Erythroblast (primary cell): ENCODE measurements at regions not wholly inside any gene's neighbourhood (a gene's known extent, or its start where the extent isn't known, plus 50 kb on each side); places are given as distances from the start of the nearest gene placed in this dataset.

Source experiments
- GATA1 ChIP-seq: IDR thresholded peaks from 2 replicates; pipeline ENCODE4 v1.6.1; 2011; ENCODE audit warnings: low read depth, mild to moderate bottlenecking, control low read depth, low read length, moderate library complexity
- POLR2A ChIP-seq: IDR thresholded peaks from 2 replicates; pipeline ENCODE4 v1.6.1; 2011; ENCODE audit warnings: mild to moderate bottlenecking, low read length

- TF ChIP-seq POLR2A (no peak), GATA1 (no peak)
Observed at GRCh38 chr2:103367877-103368276, 606.0 kb downstream of the TMEM182 start.
